ENCODE measurements at regions not wholly inside any gene's neighbourhood (a gene's known extent, or its start where the extent isn't known, plus 50 kb on each side); places are given as distances from the start of the nearest gene placed in this dataset.
"Not testable (repeated sequence)": the region's sequence is repeated elsewhere in the genome, so short reads cannot be mapped to it uniquely, and the experiment has no call there.

- peak in 3 of 14 donors; percentile 5 to 23 (median 11) for DNase-seq
These were observed 66.6 kb downstream of the TNFAIP3 start for GRCh38 chr6:137933696-137934095.

GRCh38 chr6:137936798-137937197 lies 69.7 kb downstream of the TNFAIP3 start:
- no peak for DNase-seq

GRCh38 chr6:137937834-137938233 lies 70.8 kb downstream of the TNFAIP3 start:
- no peak for DNase-seq

- no peak for DNase-seq
These were observed 71.8 kb downstream of the TNFAIP3 start for GRCh38 chr6:137938770-137939379.

GRCh38 chr6:137941995-137942394 lies 74.9 kb downstream of the TNFAIP3 start:
- no peak for DNase-seq

GRCh38 chr6:137942736-137943135 lies 75.7 kb downstream of the TNFAIP3 start:
- no peak for DNase-seq

GRCh38 chr6:137944381-137944780 lies 77.3 kb downstream of the TNFAIP3 start:
- DNase-seq: not testable (repeated sequence)

- no peak for DNase-seq
These were observed 77.9 kb downstream of the TNFAIP3 start for GRCh38 chr6:137944793-137945498.

- no peak for DNase-seq
These were observed 82.8 kb downstream of the TNFAIP3 start for GRCh38 chr6:137949686-137950390.

GRCh38 chr6:137950581-137950980 lies 83.5 kb downstream of the TNFAIP3 start:
- no peak for DNase-seq

- DNase-seq: peak in 2 of 14 donors; percentile 5 to 8
These were observed 84.1 kb downstream of the TNFAIP3 start for GRCh38 chr6:137951064-137951597.

- no peak for DNase-seq
These were observed 85.2 kb downstream of the TNFAIP3 start for GRCh38 chr6:137952247-137952646.

GRCh38 chr6:137953761-137954160 lies 86.7 kb downstream of the TNFAIP3 start:
- no peak for DNase-seq

- no peak for DNase-seq
These were observed 87.2 kb downstream of the TNFAIP3 start for GRCh38 chr6:137954253-137954652.

- no peak for DNase-seq
These were observed 89.0 kb downstream of the TNFAIP3 start for GRCh38 chr6:137956098-137956488.

GRCh38 chr6:137957471-137957870 lies 90.4 kb downstream of the TNFAIP3 start:
- no peak for DNase-seq

GRCh38 chr6:137958811-137959565 lies 91.9 kb downstream of the TNFAIP3 start:
- no peak for DNase-seq

GRCh38 chr6:137962725-137963124 lies 95.7 kb downstream of the TNFAIP3 start:
- DNase-seq: no peak

GRCh38 chr6:137964876-137965275 lies 97.8 kb downstream of the TNFAIP3 start:
- no peak for DNase-seq

- no peak for DNase-seq
These were observed 100.8 kb downstream of the TNFAIP3 start for GRCh38 chr6:137967689-137968454.

- DNase-seq: no peak
These were observed 101.4 kb downstream of the TNFAIP3 start for GRCh38 chr6:137968455-137968804.

GRCh38 chr6:137968901-137969300 lies 101.8 kb downstream of the TNFAIP3 start:
- no peak for DNase-seq
